ENCODE measurements at regions not wholly inside any gene's neighbourhood (a gene's known extent, or its start where the extent isn't known, plus 50 kb on each side); places are given as distances from the start of the nearest gene placed in this dataset.

DNA sequence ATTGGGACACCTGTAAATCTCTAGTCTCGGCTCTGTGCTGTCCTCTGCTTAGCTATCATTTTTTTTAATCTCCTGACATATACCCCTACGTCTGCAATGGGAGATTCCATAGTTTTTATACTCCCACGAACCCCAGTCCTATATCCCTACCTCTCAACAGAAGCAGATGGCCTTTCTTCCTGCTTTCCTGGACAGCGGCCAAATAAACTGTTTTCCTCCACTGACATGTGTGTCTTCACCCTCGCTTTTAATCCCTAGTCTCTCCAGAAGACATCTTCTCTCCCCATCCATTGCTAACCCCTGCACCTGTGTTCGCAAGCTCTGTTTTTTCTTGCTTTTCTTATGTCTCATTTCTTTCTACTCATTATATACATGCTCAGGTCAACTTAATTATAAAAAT, 395.4 kb downstream of the EPHA4 start:
- TF ChIP-seq, protein P1, sequence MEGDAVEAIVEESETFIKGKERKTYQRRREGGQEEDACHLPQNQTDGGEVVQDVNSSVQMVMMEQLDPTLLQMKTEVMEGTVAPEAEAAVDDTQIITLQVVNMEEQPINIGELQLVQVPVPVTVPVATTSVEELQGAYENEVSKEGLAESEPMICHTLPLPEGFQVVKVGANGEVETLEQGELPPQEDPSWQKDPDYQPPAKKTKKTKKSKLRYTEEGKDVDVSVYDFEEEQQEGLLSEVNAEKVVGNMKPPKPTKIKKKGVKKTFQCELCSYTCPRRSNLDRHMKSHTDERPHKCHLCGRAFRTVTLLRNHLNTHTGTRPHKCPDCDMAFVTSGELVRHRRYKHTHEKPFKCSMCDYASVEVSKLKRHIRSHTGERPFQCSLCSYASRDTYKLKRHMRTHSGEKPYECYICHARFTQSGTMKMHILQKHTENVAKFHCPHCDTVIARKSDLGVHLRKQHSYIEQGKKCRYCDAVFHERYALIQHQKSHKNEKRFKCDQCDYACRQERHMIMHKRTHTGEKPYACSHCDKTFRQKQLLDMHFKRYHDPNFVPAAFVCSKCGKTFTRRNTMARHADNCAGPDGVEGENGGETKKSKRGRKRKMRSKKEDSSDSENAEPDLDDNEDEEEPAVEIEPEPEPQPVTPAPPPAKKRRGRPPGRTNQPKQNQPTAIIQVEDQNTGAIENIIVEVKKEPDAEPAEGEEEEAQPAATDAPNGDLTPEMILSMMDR (IDR thresholded peaks at IDR 0.05; ENCODE audit: low read length) = no peak
- no peak for TF ChIP-seq EZH2 (IDR thresholded peaks at IDR 0.05; ENCODE audit: borderline replicate concordance, low read length)

All from OCI-LY1 (cell line).